Stimulated activated CD8-positive, alpha-beta memory T cell treated with anti-CD3 and anti-CD28 coated beads, Interleukin-4, amount 100 ng/mL, for 24 hours (primary cell): ENCODE measurements at regions not wholly inside any gene's neighbourhood (a gene's known extent, or its start where the extent isn't known, plus 50 kb on each side); places are given as distances from the start of the nearest gene placed in this dataset.

Experiments used
- DNase-seq: peaks from one replicate; pipeline ENCODE4 v3.0.0-alpha.2; 2020; ENCODE audit warnings: low read depth

DNA sequence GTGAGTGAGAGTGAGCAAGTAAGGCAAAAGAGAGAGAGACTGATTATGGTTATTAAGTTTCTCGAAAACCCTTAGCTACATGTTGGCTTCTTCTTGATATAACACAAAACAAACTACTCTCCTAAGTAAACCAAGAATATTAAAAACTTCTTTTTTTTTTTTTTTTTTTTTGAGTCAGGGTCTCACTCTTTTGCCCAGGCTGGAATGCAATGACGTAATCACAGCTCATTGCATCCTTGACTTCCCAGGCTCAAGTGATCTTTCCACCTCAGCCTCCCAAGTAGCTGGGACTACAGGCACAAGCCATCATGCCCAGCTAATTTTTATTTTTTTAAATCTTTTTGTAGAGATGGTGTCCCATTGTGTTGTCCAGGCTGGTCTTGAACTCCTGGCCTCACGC is 102.2 kb upstream of the IL6 start:
- no peak for DNase-seq

DNA sequence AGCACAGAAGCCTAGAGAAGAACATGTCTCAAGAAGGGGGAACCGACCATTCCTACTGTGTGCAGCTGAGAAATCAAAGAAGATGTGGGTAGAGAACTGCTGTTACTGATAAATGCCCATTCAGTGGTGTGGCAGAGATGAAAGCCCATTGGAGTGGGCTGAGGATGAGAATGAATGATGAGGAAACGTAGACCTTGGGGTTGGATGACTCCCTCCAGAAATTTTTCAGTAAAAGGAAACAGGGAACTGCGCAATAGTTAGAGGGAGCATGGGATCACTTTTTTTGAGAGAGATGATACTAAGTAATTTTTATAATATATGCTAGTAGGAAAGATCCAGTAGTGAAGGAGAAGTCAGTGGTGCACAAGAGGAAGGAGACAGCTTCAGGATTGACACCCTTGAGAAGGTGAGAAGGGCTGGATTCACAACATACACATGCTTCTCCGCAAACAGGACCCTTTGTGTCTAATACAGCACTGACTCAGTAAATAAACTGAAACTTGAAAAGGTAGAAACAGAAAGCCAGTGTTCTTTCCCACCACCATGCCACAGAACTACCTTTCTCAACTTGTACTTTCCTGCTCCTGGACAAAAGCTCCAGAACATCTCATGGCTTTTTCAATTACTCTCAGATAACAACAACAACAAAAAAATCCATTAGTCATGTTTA is 104.7 kb upstream of the IL6 start:
- no peak for DNase-seq

DNA sequence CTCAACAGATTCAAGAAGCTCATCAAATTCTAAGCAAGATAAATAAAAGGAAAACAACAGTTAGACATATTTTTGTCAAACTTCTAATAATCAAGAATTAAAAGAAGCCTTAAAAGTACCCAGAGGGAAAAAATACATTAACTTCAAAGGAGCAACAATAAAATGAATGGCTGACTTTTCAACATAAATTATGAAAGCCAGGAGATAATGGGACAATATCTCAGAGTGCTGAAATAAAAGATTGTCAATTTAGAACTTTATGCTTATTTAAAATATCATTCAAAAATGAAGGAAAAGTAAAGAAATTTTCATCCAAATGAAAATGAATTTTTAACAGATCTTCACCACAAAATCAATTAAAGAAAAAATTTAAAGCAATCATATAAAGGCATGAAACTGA is 108.5 kb upstream of the IL6 start:
- no peak for DNase-seq

DNA sequence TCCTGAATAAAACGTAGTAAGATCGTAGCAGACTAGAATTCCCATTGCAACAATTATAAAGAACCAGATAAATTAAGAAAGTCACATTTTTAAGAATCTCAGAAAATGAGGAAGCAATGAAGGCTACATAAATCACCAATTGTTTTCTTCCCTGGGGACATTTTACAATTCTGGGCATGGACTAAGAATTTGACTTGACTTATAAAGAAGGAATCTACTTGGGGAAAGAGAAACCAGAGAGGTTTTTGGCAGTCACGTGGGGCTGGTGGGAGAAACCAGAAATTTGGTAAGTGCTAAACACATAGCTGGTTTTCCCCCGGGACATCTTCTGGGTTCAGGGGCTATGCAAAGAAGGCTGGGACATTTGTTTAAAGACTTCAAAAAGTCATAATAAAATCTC is 109.8 kb upstream of the IL6 start:
- no peak for DNase-seq

DNA sequence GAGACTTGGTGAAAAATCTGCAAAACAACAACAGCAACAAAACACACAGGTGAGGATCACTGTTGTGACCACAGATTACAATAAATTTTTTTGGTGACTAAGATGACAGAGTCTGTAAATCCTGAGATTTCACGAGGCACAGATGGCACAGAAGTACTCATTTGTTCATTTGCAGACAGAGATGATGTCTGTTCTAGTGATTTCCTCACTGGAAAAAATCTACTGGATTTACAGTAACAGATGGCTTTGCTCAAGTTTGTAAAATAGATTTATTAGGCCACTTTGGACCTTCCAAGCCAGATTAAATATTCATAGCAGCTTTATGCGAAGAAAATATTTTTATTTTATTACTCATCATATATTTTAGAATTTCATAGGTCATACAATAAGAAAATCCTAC is 113.5 kb upstream of the IL6 start:
- DNase-seq: no peak

DNA sequence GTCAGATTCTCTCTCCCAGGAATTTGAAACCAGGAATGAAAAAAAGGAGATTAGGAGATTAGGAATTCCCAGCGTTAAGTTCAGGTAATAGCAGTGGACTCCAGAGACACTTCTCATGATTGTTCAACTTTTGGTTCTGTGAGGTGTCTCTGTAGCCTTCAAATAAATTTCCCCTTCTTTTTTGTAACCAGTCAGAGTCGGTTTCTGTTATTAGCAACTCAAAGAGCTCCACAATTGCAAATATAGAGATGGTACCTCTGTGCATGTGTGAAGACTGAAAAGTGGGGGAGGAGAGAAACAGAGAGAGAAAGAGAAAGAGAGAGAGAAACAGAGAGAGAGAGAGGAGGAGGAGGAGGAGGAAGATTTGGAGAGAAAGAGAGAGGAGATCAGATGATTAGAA is 112.8 kb upstream of the STEAP1B start:
- no peak for DNase-seq

DNA sequence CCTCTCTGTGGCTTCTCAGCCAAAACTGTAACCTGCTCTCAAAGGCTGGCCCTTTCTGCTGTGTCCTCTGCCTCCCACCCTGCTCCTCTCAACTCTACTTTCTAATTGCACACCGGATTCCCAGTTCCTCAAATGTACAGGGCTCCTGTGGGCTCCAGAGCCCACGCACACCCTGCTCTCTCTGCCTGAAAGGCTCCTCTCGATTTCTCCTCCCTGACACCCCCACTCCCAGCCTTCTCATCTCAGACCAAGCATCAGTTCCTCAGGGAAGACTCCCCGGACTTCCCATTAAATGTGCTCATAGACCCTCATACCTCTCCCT is 111.7 kb upstream of the STEAP1B start:
- no peak for DNase-seq

DNA sequence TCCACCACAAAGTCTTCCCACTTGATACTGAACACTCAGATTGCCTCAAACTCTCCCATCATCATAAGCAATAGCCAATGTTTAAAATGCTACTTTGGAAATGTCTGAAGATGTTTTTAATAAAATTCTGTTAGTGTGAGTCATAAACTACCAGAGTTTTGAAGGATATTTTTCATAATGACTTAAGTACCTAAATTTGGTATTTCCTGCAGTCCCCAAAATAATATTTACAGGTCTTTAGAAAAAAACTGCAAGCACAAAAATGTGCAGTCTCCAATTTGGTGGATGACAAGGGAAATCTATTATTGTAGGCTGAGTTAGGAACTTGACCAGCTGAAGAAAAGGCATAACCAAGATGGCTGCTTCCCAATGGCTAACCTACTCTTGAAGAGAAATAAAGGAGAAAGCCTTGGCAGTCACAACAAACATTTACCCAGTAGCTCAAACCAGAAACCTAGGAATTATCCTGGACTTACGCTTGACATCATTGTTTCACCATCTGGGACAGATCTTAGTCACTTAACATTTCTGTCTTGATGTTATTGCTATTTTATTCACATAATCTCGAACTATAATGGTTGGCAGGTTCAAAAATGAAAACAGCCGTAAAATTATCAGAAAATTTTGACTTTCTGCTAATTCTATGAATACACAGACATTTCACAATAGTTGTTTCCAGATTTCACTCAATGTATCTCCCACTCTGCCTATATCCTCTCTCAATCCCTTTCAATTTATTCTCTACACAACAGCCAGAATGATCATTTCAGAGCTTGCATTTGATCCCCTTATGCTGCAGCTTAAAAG is 111.2 kb upstream of the STEAP1B start:
- DNase-seq: no peak

DNA sequence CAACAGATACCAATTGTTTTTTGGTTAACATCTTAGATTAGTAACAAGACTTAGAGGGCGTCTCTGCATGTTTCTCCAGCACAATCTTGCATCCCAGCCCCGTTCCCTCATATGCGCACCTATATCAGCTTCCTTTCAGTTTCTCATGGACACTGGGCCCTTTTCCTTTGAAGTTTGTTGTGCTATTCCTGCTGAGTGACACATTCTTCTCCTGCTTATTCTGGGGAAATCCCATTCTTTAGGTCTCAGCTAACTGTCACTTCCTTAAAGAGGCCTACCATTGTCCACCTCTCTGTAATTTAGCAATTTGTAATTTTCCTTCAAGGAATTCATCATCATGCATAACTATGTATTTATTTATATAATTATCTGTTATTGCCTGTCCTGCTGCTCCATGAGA is 110.3 kb upstream of the STEAP1B start:
- no peak for DNase-seq

DNA sequence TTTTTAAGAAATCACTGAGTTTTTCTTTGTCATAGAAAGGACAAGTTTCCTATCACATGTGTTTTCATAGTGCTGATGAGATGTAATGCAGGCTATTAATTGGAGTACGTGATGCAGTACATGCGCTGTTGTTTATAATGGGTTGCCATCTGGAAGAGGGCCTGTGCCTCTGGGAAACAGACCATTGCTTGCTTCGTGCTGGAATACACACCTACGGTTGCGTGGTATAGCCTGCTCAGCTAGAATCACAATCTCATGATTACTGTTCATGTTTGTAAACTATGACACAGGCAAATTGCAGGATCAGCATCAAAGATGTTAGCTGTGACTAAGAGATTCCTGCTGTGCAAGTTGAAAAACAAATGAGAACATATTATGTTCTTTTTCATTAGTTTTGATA is 107.2 kb upstream of the STEAP1B start:
- no peak for DNase-seq

DNA sequence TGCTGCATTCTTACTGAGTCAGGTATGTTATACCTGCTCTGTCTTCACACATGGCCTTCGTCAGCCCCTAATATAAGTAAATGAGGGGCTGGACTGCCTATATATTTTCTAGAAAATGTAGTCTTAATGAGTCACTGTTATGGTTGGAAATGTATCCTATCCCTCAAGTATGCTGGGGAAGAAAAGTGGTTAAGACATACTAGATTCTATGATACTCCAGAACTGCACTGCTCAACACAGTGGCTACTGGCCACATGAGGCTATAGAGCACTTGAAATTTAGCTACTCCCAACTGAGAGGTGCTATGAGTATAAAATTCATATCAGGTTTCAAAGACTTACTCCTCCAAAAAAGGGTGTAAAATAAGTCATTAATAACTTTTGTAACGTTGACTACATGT is 104.3 kb upstream of the STEAP1B start:
- DNase-seq: no peak

DNA sequence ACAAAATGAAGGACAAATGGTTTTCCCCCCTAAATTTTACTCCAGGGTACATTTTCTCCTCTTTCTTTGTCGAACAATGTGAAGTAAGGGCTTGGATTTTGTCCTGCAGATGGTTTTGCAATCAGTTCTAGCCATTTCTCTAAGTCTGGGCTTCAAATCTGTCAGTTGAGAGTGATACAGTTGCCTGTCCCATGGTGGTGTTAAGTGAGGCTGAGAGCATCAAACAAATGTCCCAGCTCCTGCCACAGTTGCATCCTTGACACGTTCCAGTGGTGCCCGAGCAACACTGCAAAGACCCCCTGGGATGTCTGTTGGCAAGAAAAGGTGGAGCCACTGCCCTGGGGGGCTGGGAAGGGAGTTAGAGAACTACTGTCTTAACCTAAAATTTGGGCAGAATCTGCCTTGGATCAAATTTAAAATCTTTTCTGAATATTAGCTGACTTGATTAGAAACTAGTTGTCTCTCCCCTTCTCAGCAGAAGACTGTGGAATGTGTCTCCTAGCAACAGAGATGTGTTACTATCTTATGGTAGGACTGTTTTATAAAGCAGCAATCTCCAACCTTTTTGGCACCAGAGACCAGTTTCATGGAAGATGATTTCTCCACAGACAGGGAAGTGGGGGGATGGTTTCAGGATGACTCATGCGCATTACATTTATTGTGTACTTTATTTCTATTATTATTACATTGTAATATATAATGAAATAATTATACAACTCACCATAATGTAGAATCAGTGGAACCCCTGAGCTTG is 102.0 kb upstream of the STEAP1B start:
- no peak for DNase-seq

DNA sequence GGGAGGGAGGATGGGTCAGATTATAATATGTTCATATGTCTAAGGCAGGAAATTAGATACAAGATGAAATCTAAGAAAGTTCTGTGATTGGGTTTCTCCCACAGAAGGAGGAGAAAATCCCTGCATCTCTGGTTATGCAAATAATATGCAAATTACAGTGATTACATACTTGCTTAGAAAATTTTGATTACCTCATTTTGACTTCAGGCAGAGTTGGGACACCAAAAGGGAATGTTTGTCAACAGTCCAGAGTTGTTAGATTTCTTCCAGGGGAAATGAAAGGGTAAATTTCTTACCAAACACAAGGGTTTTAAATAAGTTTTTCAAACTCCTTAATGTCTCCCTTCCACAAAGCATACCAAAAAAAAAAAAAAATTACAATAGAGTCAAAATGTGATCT is 101.4 kb upstream of the STEAP1B start:
- DNase-seq: no peak

DNA sequence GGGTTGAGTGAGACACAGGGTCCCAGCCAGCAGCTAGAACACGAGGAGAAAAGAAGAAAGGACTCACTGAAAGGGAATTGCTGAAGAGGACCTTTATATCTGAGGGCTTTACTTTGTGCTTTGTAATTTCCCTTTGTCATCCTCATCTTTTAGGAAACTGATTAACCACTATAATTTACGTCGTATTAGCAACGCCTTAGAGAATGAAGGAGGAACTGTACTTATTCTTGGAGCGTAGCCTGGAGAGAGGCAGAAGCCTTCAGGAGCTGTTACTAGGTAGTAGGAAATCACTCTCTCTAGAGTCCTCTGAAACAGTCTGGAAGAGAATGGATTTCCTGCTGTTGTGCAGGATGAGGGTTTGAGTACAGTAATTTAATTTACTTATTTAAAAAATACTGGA is 101.0 kb upstream of the STEAP1B start:
- DNase-seq: no peak

DNA sequence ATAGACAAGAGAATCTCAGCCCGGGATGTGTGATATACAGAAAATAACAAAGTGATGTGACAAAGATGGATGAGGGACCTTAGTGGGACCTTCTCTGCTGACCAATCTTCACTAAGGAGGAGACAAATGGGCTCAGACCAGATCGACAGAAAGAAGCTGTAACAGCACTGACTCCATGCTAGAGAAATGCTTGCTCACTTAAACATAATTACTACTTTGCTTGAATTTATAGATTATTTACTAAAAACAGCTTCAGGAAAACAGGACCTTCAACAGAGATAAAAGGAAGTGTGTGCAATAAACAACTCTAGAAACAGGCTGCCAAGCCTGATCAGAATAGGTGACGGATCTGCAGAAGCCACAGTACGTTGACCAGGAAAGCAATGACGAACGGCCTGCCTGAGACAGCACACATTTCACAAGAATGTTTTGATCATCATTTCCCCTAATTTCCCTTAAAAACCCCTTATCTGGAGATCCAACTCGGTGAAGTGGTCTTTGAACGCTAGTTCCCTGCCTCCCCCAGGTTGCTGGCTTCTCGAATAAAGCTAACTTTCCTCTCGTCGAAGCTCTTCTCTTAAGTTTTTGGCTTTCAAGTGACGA is 98.4 kb upstream of the STEAP1B start:
- no peak for DNase-seq

DNA sequence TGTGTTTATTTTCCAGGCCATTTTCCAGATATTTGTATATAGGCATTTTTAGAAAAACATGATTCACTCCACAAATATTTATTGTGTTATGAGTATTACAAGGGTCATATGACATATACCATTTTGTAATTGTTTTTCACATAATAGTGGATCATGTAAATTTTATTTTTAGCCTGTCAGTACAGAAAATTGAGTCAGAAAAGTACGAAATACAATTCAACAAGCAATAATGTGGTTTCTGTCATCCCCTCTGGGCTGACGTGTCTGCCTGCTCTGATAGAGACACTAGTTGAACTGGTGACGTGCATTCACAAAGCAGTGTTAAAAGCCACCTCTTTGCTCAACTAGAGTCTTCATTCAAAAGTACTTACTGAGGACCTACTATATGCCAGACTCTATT is 97.9 kb upstream of the STEAP1B start:
- no peak for DNase-seq

DNA sequence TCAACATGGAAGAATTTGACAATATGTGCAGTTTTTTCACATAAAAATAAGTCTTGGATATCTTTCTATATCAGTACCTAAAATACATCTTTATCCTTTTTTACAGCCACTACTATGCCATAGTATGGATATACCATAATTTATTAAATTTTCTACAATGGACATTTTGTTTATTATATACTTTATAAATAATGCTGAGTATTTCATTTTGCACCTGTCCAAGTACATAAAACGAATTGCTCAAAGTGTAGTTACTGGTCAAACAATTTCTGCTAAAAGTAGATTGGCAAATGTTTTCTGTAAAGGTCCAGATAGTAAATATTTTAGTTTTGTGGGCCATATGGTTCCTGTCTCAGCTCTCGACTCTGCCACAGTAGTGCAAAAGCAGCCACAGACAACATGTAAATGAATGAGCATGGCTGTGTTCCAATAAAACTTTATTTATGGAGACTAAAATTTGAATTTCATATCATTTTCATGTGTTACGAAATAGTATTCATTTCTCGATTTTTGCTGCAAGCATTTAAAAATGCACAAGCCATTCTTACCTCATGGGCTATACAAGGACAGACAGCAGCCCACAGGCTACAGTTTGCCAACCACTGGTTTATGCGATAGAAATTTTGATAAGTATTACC is 96.9 kb upstream of the STEAP1B start:
- no peak for DNase-seq

DNA sequence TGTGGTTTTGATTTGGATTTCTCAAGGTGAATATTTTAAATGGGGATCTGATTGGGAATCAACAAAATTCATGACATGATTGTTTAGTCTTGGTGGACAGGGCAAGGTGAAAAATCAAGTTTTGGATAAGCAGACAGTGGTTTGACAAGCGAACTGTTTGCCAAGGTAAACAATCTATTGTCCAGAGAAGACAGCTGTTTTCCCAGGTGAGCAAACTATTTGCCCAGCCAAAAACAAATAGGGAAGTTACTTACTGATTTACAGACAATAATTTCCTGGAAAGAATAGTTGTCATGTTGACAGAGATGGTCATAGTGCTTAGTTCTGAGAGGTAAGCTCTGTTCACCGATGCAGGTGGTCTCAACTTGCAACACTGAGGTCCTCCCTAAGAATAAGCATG is 94.0 kb upstream of the STEAP1B start:
- DNase-seq: no peak

DNA sequence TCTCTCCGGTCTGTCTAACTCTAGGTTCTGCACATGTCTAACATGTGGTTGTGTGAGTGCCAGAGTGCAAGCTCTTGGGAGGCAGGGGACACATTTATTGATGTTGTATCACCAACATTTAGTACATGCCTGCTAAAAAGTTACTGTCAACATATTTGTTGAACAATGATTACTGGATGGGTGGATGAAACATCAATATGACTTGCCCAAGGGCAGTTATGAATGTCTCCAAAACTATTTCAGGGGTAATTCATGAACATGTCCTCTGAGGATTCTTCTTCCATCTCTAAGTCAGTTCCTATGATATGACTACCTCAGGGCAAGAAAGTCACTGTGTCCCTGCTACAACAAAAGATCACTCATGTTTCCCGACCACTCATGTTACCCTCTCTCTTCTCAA is 91.3 kb upstream of the STEAP1B start:
- no peak for DNase-seq

DNA sequence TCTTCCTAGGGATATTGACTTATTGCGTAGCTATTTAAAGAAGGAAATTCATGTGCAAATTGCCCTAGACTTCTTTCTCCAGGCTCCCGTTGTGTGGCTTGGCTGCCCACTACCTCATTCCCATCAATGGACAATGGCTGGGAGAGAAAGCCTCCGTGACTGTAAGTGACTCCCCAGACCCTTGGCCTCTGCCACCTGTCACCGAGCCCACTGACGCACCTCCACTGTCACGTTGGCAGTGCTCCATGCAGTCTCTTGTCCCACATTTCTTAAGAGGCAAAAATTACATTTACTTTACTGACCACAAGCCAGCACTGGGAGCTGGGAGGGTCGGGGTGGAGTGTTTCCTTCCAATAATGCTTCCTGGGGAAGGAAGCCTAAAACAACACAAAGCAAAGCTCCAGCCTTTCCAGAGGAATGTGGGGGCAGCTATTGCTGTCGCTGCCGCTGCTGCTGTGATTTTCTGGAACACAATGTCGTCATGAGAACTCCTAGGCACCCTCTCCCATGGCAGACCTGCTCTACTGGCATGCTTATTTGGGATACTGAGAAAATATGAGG is 89.7 kb upstream of the STEAP1B start:
- no peak for DNase-seq

DNA sequence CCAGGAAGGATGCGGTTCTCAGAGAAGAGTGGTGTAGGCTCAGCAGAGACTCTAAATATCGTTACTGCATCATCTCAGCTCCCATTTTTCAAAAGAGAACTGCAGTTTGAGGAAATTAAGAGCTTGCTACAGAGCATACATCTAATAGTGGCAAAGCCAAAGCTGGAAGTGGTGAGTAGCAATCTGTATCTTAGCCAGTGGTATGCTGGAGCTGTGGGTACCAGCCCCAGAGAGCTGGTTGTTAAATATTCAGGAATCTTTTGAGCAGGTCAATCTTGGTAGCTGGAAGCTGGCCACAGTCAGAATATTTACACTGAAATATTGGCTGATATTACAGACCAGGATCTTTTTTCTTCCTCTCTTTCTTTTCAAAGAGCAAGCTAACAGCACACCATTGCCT is 88.4 kb upstream of the STEAP1B start:
- no peak for DNase-seq

DNA sequence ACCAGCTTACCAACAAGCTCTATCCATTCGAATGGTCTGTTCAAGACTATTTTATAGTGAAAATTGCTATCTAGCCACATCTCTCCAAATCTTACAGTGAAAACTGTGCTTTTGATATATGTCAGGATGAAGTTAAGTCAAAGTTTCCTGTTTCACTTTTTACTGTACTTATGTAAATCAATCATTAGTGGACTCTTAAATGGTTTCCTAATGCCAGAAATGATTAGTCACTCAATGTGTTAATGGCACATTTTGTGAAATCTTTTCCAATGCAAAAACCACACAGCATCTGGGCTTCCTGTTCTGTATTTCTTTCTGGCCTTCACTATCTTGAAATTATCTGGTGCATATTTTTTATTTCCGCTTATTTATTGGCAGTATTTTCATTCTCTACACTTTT is 87.3 kb upstream of the STEAP1B start:
- DNase-seq: no peak
